ENCODE measurements at regions not wholly inside any gene's neighbourhood (a gene's known extent, or its start where the extent isn't known, plus 50 kb on each side); places are given as distances from the start of the nearest gene placed in this dataset.

- TF ChIP-seq CTCF (IDR thresholded peaks at IDR 0.05) (no peak), POLR2A (IDR thresholded peaks at IDR 0.05) (no peak)
Observed at GRCh38 chr9:110025551-110026170, 182.3 kb downstream of the C9orf152 start.
